ENCODE measurements at regions not wholly inside any gene's neighbourhood (a gene's known extent, or its start where the extent isn't known, plus 50 kb on each side); places are given as distances from the start of the nearest gene placed in this dataset.
A peak's percentile ranks its signal among the peaks of the same experiment; 100 is the strongest.

GRCh38 chr10:3844491-3845025, 59.5 kb upstream of the KLF6 start:
- ChIA-PET CTCF (no interaction called here), POLR2A (no interaction called here)
- Histone ChIP-seq H3K4me1 (ENCODE audit: control insufficient read depth, insufficient read depth, low read length) (no peaks in the 10 kb centered on the region), H3K4me3 (ENCODE audit: low read depth, low read length) (no peak overlapping the region), H3K36me3 (ENCODE audit: control insufficient read depth in 2 of 2, insufficient read depth in 1 of 2, low read length in 2 of 2) (no peaks in the 10 kb centered on the region), H3K9me3 (ENCODE audit: control insufficient read depth, insufficient read depth, low read depth, low read length) (no peaks in the 10 kb centered on the region), H3K27ac (ENCODE audit: extremely low read depth, low read depth, low read length) (no peak overlapping the region)
- TF ChIP-seq HOXC10 (CRISPR knock-in tag; IDR thresholded peaks at IDR 0.05) (no peak), RBAK (tag by site-specific recombination; IDR thresholded peaks at IDR 0.05) (no peak), INSM2 (tag by site-specific recombination; IDR thresholded peaks at IDR 0.05) (no peak), FEZF1 (tag by site-specific recombination; IDR thresholded peaks at IDR 0.05) (no peak), ZNF148 (tag by site-specific recombination; IDR thresholded peaks at IDR 0.05; ENCODE audit: borderline replicate concordance) (no peak), ZNF624 (tag by site-specific recombination; IDR thresholded peaks at IDR 0.05) (no peak), ZNF155 (tag by site-specific recombination; IDR thresholded peaks at IDR 0.05) (no peak), PRDM6 (tag by site-specific recombination; IDR thresholded peaks at IDR 0.05) (no peak), HOXA7 (CRISPR knock-in tag; IDR thresholded peaks at IDR 0.05; ENCODE audit: borderline replicate concordance) (no peak), PATZ1 (tag by site-specific recombination; IDR thresholded peaks at IDR 0.05) (no peak)

- ChIA-PET CTCF (no interaction called here), POLR2A (interaction anchor here (1.0 kb wide), 1 partner anchor 53 kb away, joined by 3 read pairs; the partner anchor contains the start of gene KLF6)
- Histone ChIP-seq H3K27ac (ENCODE audit: extremely low read depth, low read depth, low read length) (no peak overlapping the region), H3K4me1 (ENCODE audit: control insufficient read depth, insufficient read depth, low read length) (peaks cover 3% of the 10 kb centered on the region; the same call in 1 of the 2 replicates), H3K4me3 (ENCODE audit: low read depth, low read length) (no peak overlapping the region), H3K9me3 (ENCODE audit: control insufficient read depth, insufficient read depth, low read depth, low read length) (no peaks in the 10 kb centered on the region), H3K36me3 (ENCODE audit: control insufficient read depth in 2 of 2, insufficient read depth in 1 of 2, low read length in 2 of 2) (no peaks in the 10 kb centered on the region)
- TF ChIP-seq SCRT2 (tag by site-specific recombination; IDR thresholded peaks at IDR 0.05) (peak; percentile 36; the same call in 1 of the 2 replicates), ZNF600 (tag by site-specific recombination; IDR thresholded peaks at IDR 0.05) (no peak)
Measured at GRCh38 chr10:3838460-3839437, 53.7 kb upstream of the KLF6 start.
